Left cardiac atrium (tissue), 4 donors: ENCODE measurements at regions not wholly inside any gene's neighbourhood (a gene's known extent, or its start where the extent isn't known, plus 50 kb on each side); places are given as distances from the start of the nearest gene placed in this dataset.

Experiments used
- ATAC-seq, 2 donors: fragments of 200-7000 bp; cut with Tn5 transposase; one replicate each; pipeline ENCODE4 v1.9.1; 2020; ENCODE audit warnings: mild to moderate bottlenecking in 2 of 2, moderate library complexity in 2 of 2
- DNase-seq: peaks from one replicate; pipeline ENCODE4 v3.0.0-alpha.2; 2020
- intact Hi-C, 2 donors: fragments of 100-400 bp; cut with DNase I; formaldehyde crosslinking; loops; one replicate each; pipeline versions ENCODE4 v1.14.1 to v1.15.1; 2022 to 2023
- donor health status: DM: no; HTN: yes; CAD: no.
- donor health status: DM: no; HTN: yes; CAD: no; lungs with severe emphysema.
- donor health status: DM: yes; HTN: yes; CAD: no.
- donor health status: Dilated cardiomyopathy.

- intact Hi-C loops, result loop anchor here in 1 of 2 donors (5.0 kb wide), 1 partner anchor 300 kb away; no protein-coding TSS in a partner anchor
- DNase-seq, result peak; percentile 46
- ATAC-seq, result peak; percentile 67 to 84
Observed at GRCh38 chr17:73952480-73953205, 250.8 kb upstream of the RPL38 start.

- DNase-seq (no peak), ATAC-seq (no peak)
- intact Hi-C loops, result loop anchor here in 1 of 2 donors (5.0 kb wide), 1 partner anchor 301 kb away; no protein-coding TSS in a partner anchor
Observed at GRCh38 chr17:73953206-73954033, 250.1 kb upstream of the RPL38 start.

DNA sequence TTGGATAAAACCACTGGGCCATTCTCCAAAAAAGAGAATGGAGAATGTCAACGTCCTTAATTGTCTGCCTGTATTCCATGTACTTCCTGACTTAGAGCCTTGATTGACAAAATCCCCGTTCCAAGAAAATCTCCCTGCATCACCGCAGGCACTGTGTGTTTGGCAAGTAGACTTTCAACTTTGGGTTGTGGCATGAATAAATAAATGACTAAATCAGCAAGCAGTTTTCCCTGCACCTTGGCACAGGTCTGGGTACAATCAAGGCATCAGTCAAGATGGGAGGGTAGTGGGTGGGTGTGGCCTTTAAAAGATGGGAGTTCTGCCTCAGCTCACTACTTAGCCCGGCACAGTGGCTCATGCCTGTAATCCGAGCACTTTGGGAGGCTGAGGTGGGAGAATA lies 248.5 kb upstream of the RPL38 start:
- intact Hi-C loops, result loop anchor here in 1 of 2 donors (5.0 kb wide), 2 partner anchors 303 to 528 kb away; no protein-coding TSS in a partner anchor
- DNase-seq (no peak), ATAC-seq (no peak)

GRCh38 chr17:73955616-73956015 lies 247.9 kb upstream of the RPL38 start:
- DNase-seq, result no peak
- no peak for ATAC-seq
- intact Hi-C loops, result loop anchor here in 1 of 2 donors (5.0 kb wide), 1 partner anchor 528 kb away; no protein-coding TSS in a partner anchor

DNA sequence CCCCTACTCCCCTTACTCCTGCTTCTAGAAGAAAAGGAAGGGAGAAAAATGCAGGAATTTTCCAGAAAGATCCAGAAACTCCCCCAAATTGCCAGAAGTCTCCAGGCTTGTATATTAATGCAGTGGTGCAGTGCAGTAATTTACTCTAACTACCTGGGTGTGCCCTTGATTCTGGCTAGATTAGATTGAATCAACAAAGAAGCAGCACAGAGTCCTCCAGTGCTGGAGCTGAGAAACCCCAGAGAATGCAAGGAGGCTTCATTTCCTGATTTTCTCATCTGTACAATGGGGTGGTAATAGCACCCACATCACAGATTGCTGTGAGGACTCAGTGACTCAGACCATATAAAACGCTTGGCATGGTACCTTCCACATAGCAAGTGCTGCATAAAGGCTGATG lies 247.3 kb upstream of the RPL38 start:
- intact Hi-C loops, result loop anchor here in 1 of 2 donors (5.0 kb wide), 1 partner anchor 529 kb away; no protein-coding TSS in a partner anchor
- DNase-seq (no peak), ATAC-seq (no peak)

GRCh38 chr17:73956595-73957465 lies 246.6 kb upstream of the RPL38 start:
- DNase-seq (peak; percentile 59), ATAC-seq (peak in 1 of 2 donors; percentile 51)
- intact Hi-C loops, result loop anchor here in 1 of 2 donors (5.0 kb wide), 1 partner anchor 530 kb away; no protein-coding TSS in a partner anchor

DNA sequence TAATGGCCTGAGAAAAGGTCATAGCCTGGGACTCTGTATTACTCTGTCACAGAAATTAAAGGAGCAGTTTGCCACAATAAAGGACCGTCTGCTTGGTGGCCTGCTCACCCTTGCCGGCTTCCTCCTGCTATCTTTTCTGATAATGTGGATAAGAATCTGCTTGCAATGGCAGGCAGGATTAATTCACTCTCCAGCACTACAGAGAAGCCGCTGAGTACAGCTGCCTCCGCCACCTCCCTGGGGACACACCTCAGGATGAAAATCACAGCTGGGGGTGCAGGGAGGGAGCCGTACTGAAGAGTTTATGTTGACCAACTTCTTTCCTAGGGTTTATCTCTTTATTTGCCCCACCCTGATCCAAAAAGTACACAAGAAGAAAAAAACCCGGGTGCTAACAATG lies 245.9 kb upstream of the RPL38 start:
- no peak for DNase-seq
- intact Hi-C loops, result loop anchor here in 1 of 2 donors (5.0 kb wide), 1 partner anchor 530 kb away; no protein-coding TSS in a partner anchor
- ATAC-seq, result no peak

- intact Hi-C loops, result loop anchor here in 1 of 2 donors (5.0 kb wide), 1 partner anchor 531 kb away; no protein-coding TSS in a partner anchor
- DNase-seq (no peak), ATAC-seq (no peak)
Observed at GRCh38 chr17:73958453-73958852, 245.0 kb upstream of the RPL38 start.

DNA sequence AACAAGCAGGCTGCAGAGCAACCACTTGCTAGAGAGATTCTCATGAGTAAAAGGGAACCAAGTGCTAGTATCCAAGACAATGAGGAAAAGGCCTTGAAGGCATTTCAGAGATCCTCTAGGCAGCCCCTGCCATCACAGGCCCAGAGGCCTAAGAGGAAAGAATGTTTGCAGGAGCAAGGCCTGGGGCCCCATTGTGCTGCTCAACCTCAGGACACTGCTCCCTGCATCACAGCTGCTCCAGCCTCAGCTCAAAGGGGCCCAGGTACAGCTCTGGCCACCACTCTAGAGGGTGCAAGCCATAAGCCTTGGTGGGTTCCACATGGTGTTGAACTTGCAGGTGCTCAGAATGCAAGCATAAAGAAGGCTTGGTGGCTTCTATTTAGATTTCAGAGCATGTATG lies 243.0 kb upstream of the RPL38 start:
- ATAC-seq (no peak), DNase-seq (no peak)
- intact Hi-C loops, result loop anchor here in 1 of 2 donors (10.0 kb wide), 1 partner anchor 214 kb away; no protein-coding TSS in a partner anchor

DNA sequence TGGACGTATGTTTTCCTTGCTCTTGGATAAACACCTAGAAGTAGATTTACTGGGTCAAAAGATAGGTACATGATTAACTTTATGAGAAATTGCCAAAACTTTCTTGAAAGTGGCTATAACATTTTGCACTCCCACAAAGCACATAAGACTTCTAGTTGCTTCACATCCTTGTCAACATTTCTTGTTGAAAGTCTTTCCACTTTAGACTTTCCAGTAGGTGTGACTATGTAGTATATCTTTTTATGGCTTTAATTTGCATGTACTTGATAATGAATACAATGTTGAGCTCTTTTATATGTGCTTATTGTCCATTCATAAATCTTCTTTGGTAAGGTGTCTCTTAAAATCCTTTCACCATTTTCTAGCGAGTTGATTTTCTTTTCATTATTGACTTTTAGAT lies 241.2 kb upstream of the RPL38 start:
- intact Hi-C loops, result loop anchor here in 1 of 2 donors (10.0 kb wide), 1 partner anchor 212 kb away; no protein-coding TSS in a partner anchor
- ATAC-seq (no peak), DNase-seq (no peak)

- intact Hi-C loops, result loop anchor here in 1 of 2 donors (10.0 kb wide), 1 partner anchor 206 kb away; no protein-coding TSS in a partner anchor
- DNase-seq, result no peak
- no peak for ATAC-seq
Observed at GRCh38 chr17:73968680-73969079, 234.8 kb upstream of the RPL38 start.

GRCh38 chr17:73969956-73970355 lies 233.5 kb upstream of the RPL38 start:
- DNase-seq, result peak; percentile 43
- intact Hi-C loops, result loop anchor here in 1 of 2 donors (10.0 kb wide), 1 partner anchor 205 kb away; no protein-coding TSS in a partner anchor

DNA sequence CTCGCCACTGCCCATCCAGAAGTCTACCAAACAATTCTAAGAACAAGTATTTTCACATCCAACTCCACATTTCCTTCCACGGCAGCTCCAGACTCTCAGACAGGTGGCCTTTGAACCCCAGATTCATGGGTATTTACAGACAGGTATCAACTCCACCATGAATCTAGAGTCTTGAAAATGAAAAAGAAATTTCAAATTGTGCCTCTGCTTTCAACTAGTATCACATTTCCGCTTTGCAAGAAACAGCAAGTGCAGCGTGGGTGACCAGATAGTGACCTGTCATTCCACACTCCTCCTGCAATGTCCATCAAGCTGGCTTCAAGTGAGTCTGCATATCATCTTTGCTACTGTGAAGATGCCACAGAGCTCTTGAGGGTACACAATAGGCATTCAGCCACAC lies 232.4 kb upstream of the RPL38 start:
- no peak for ATAC-seq
- intact Hi-C loops, result no loop called here
- no peak for DNase-seq

More at GRCh38 chr17:73969956-73970355, 233.5 kb upstream of the RPL38 start:
- no peak for ATAC-seq

GRCh38 chr17:73972056-73972455 lies 231.4 kb upstream of the RPL38 start:
- DNase-seq (no peak), ATAC-seq (no peak)
- intact Hi-C loops, result no loop called here

- intact Hi-C loops, result no loop called here
- DNase-seq, result no peak
Observed at GRCh38 chr17:73972901-73973300, 230.6 kb upstream of the RPL38 start.

DNA sequence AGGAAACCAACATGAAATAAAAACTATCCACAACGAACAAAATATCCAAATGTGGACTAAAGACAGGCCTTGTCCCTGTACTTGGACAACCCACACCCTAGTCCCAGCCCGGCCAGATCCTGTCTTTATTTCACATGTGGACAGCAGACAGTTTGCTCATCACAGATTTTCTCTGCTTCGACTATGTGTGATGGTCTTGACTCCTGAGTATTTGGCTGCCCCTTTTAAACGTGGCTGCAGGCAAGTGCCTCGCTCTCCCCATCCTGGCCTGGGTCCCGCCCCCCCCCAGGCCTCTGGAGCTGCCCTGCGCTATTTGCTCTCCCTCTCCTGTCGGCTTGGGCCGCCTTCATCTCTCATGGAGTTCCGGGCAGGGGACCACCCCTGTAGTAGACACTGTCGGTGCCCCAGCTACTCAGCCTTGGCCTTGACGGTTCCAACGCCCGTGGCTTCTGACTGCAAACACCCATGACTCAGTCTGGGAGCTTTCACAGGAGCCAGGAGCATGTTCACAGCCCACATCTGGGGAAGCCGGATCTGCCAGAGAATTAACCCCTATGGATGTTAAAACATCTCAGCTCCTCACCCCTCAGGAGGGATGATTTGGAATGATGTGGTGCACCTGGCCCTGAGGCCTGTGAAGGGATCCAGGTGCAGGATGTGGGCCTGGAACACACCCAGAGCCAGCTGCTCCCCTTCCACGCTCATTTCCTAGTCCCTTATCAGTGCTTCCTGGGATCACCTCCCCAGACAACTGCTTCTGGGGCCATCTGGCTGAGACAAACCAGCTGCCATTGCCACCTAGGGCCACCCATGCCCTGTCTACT lies 229.7 kb upstream of the RPL38 start:
- intact Hi-C loops, result no loop called here
- DNase-seq (no peak), ATAC-seq (peak in 1 of 2 donors; percentile 70)

More at GRCh38 chr17:73972901-73973300, 230.6 kb upstream of the RPL38 start:
- ATAC-seq, result no peak

DNA sequence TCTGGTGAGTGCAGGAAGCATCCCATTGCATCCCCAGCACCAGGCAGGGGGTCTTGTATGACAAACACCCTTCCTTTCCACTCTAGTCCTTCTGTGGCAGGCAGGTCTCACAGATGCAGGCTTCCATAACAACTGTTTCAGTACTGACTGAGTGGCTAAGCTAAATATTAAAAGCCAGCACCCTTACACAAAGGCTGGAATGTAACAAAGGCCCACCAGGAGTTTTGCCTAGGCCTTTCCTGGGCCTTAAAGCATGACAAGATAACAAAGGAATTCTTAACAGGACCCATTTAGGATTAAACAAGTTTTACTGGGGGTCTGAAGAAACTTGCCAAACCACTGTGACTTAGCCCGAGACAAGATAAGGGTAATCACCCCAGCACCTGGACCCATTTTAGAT lies 228.9 kb upstream of the RPL38 start:
- no peak for DNase-seq
- no peak for ATAC-seq
- intact Hi-C loops, result no loop called here

- ATAC-seq (peak in 1 of 2 donors; percentile 52), DNase-seq (no peak)
- intact Hi-C loops, result no loop called here
Observed at GRCh38 chr17:73976147-73976546, 227.3 kb upstream of the RPL38 start.
